Osteocyte (in vitro differentiated cells): ENCODE measurements at regions not wholly inside any gene's neighbourhood (a gene's known extent, or its start where the extent isn't known, plus 50 kb on each side); places are given as distances from the start of the nearest gene placed in this dataset.

Experiments used
- DNase-seq: peaks from one replicate; pipeline ENCODE4 v3.0.0; 2021; ENCODE audit warnings: mixed read lengths; ENCODE audit not compliant: unreplicated experiment; ENCODE audit errors: extremely low spot score
- H3K27ac Mint-ChIP-seq: one replicate; pipeline ENCODE4 v1.8.0; 2021; ENCODE audit warnings: mild to moderate bottlenecking, mixed read lengths; ENCODE audit not compliant: unreplicated experiment
- H3K27me3 Mint-ChIP-seq: one replicate; pipeline ENCODE4 v1.8.0; 2021; ENCODE audit warnings: mixed read lengths; ENCODE audit not compliant: unreplicated experiment
- H3K36me3 Mint-ChIP-seq: one replicate; pipeline ENCODE4 v1.8.0; 2021; ENCODE audit warnings: mixed read lengths; ENCODE audit not compliant: unreplicated experiment
- H3K4me1 Mint-ChIP-seq: one replicate; pipeline ENCODE4 v1.8.0; 2021; ENCODE audit warnings: mixed read lengths; ENCODE audit not compliant: unreplicated experiment
- H3K4me3 Mint-ChIP-seq: one replicate; pipeline ENCODE4 v1.8.0; 2021; ENCODE audit warnings: mild to moderate bottlenecking, moderate library complexity, mixed read lengths; ENCODE audit not compliant: unreplicated experiment
- H3K9me3 Mint-ChIP-seq: one replicate; pipeline ENCODE4 v1.8.0; 2021; ENCODE audit warnings: mixed read lengths; ENCODE audit not compliant: unreplicated experiment
- CTCF ChIP-seq: fragments of 200-600 bp; sonication (generic); IDR thresholded peaks from 2 replicates; pipeline ENCODE4 v1.5.0; 2021; ENCODE audit warnings: antibody characterized with exemption, mild to moderate bottlenecking, moderate library complexity

GRCh38 chr11:70761908-70762337 lies 363.6 kb downstream of the CTTN start:
- no peak overlapping the region for H3K27ac Mint-ChIP-seq
- no peaks in the 10 kb centered on the region for H3K4me1 Mint-ChIP-seq
- H3K4me3 Mint-ChIP-seq, result no peak overlapping the region
- H3K36me3 Mint-ChIP-seq, result no peaks in the 10 kb centered on the region
- DNase-seq, result no peak
- H3K9me3 Mint-ChIP-seq, result peaks cover 4% of the 10 kb centered on the region
- H3K27me3 Mint-ChIP-seq, result no peaks in the 10 kb centered on the region
- no peak for TF ChIP-seq CTCF

- DNase-seq, result no peak
- H3K4me1 Mint-ChIP-seq, result no peaks in the 10 kb centered on the region
- peaks cover 4% of the 10 kb centered on the region for H3K9me3 Mint-ChIP-seq
- H3K36me3 Mint-ChIP-seq, result no peaks in the 10 kb centered on the region
- no peak overlapping the region for H3K4me3 Mint-ChIP-seq
- H3K27ac Mint-ChIP-seq, result no peak overlapping the region
- H3K27me3 Mint-ChIP-seq, result no peaks in the 10 kb centered on the region
- no peak for TF ChIP-seq CTCF
These were observed 364.5 kb downstream of the CTTN start for GRCh38 chr11:70762810-70763209.

- DNase-seq, result no peak
- no peak for TF ChIP-seq CTCF
- Mint-ChIP-seq H3K4me1 (no peaks in the 10 kb centered on the region), H3K4me3 (no peak overlapping the region), H3K36me3 (no peaks in the 10 kb centered on the region), H3K9me3 (peaks cover 4% of the 10 kb centered on the region), H3K27ac (no peak overlapping the region), H3K27me3 (no peaks in the 10 kb centered on the region)
These were observed 365.3 kb downstream of the CTTN start for GRCh38 chr11:70763606-70764005.

GRCh38 chr11:70764356-70764905 lies 366.1 kb downstream of the CTTN start:
- H3K9me3 Mint-ChIP-seq, result peaks cover 4% of the 10 kb centered on the region
- no peak overlapping the region for H3K4me3 Mint-ChIP-seq
- no peak for TF ChIP-seq CTCF
- no peaks in the 10 kb centered on the region for H3K27me3 Mint-ChIP-seq
- no peak for DNase-seq
- no peaks in the 10 kb centered on the region for H3K4me1 Mint-ChIP-seq
- no peak overlapping the region for H3K27ac Mint-ChIP-seq
- no peaks in the 10 kb centered on the region for H3K36me3 Mint-ChIP-seq

GRCh38 chr11:70766901-70767300 lies 368.6 kb downstream of the CTTN start:
- no peak overlapping the region for H3K27ac Mint-ChIP-seq
- no peaks in the 10 kb centered on the region for H3K27me3 Mint-ChIP-seq
- no peak for TF ChIP-seq CTCF
- H3K36me3 Mint-ChIP-seq, result no peaks in the 10 kb centered on the region
- H3K4me3 Mint-ChIP-seq, result no peak overlapping the region
- H3K4me1 Mint-ChIP-seq, result no peaks in the 10 kb centered on the region
- DNase-seq, result no peak
- no peaks in the 10 kb centered on the region for H3K9me3 Mint-ChIP-seq
